H1 (cell line): ENCODE measurements at regions not wholly inside any gene's neighbourhood (a gene's known extent, or its start where the extent isn't known, plus 50 kb on each side); places are given as distances from the start of the nearest gene placed in this dataset.

ENCODE experiments used
- CTCF ChIA-PET: fragments of 300-600 bp; sonication (Branson Sonifier 250); formaldehyde crosslinking; loops from one replicate; lab custom pipeline; 2021; ENCODE audit not compliant: partially characterized antibody; lab: Charles Lee
- POLR2A ChIA-PET: fragments of 300-600 bp; sonication (Branson Sonifier 250); formaldehyde crosslinking; loops from one replicate; lab custom pipeline; 2021; ENCODE audit warnings: inconsistent platforms; ENCODE audit not compliant: partially characterized antibody; lab: Charles Lee
- DNase-seq, 2 experiments: peaks; one replicate each; pipeline versions ENCODE4 v3.0.0 to v3.0.0-alpha.2; 2010 to 2022; ENCODE audit warnings: low spot score in 2 of 2, low read depth in 1 of 2, mixed read lengths in 1 of 2
- FAIRE-seq: peaks from 2 replicates; lab custom pipeline; 2011; peaks lifted over from hg19 to GRCh38; lab: Jason Lieb, UNC
- H2AFZ ChIP-seq: 2 replicates; pipeline ENCODE4 v1.8.1; 2012; ENCODE audit warnings: low read length, inconsistent platforms
- H2AK5ac ChIP-seq: 2 replicates; pipeline ENCODE4 v1.6.1; 2013; ENCODE audit warnings: low read depth, low read length
- H2BK120ac ChIP-seq: replicated peaks from 2 replicates; pipeline ENCODE3; 2013; ENCODE audit warnings: low read depth, low read length, inconsistent platforms
- H2BK12ac ChIP-seq: 2 replicates; pipeline ENCODE4 v1.6.1; 2013; ENCODE audit warnings: low read depth, low read length
- H2BK15ac ChIP-seq: 2 replicates; pipeline ENCODE4 v1.6.1; 2013; ENCODE audit warnings: low read length
- H2BK20ac ChIP-seq: 2 replicates; pipeline ENCODE4 v1.6.1; 2013; ENCODE audit warnings: low read length
- H2BK5ac ChIP-seq: 2 replicates; pipeline ENCODE4 v1.6.1; 2013; ENCODE audit warnings: low read depth, low read length
- H3K14ac ChIP-seq: 2 replicates; pipeline ENCODE4 v1.6.1; 2013; ENCODE audit warnings: inconsistent platforms; ENCODE audit not compliant: insufficient read length
- H3K18ac ChIP-seq: 2 replicates; pipeline ENCODE4 v1.6.1; 2013; ENCODE audit warnings: low read length; ENCODE audit errors: extremely low read depth
- H3K23ac ChIP-seq: 2 replicates; pipeline ENCODE4 v1.6.1; 2013; ENCODE audit warnings: inconsistent platforms; ENCODE audit not compliant: insufficient read length
- H3K23me2 ChIP-seq: 2 replicates; pipeline ENCODE4 v1.6.1; 2013; ENCODE audit warnings: low read depth, low read length
- H3K27ac ChIP-seq: 2 replicates; pipeline ENCODE4 v1.6.1; 2011; ENCODE audit warnings: low read depth, low read length, inconsistent platforms
- H3K27me3 ChIP-seq, 4 experiments: replicated peaks in 1 of 4; 1 replicate in 1 of 4; 2 replicates in 3 of 4; pipeline versions ENCODE4 v1.6.1 to v1.8.1; 2011 to 2013; ENCODE audit warnings: low read length in 3 of 4, mild to moderate bottlenecking in 3 of 4, inconsistent platforms in 2 of 4, mixed read lengths in 2 of 4, moderate library complexity in 1 of 4; ENCODE audit not compliant: control insufficient read depth in 3 of 4, insufficient read depth in 3 of 4; ENCODE audit errors: extremely low read depth in 1 of 4
- H3K36me3 ChIP-seq, 4 experiments: 2 replicates each; pipeline versions ENCODE4 v1.6.1 to v1.8.1; 2011 to 2013; ENCODE audit warnings: mild to moderate bottlenecking in 4 of 4, low read length in 3 of 4, moderate library complexity in 2 of 4, control low read depth in 1 of 4, inconsistent platforms in 1 of 4; ENCODE audit not compliant: insufficient read depth in 4 of 4, control insufficient read depth in 2 of 4
- H3K4ac ChIP-seq: replicated peaks from 2 replicates; pipeline ENCODE3; 2013; ENCODE audit warnings: low read length, low read depth, mixed read lengths, inconsistent platforms; ENCODE audit not compliant: insufficient read length
- H3K4me1 ChIP-seq, 4 experiments: replicated peaks in 1 of 4; 1 replicate in 1 of 4; 2 replicates in 3 of 4; pipeline versions ENCODE4 v1.6.1 to v1.8.1; 2011 to 2013; ENCODE audit warnings: low read length in 3 of 4, inconsistent platforms in 2 of 4, mixed read lengths in 1 of 4; ENCODE audit not compliant: insufficient read depth in 4 of 4, control insufficient read depth in 3 of 4
- H3K4me2 ChIP-seq, 2 experiments: 2 replicates each; pipeline versions ENCODE4 v1.6.1 to v1.8.1; 2011 to 2013; ENCODE audit warnings: low read depth in 2 of 2, low read length in 2 of 2, control low read depth in 1 of 2, inconsistent platforms in 1 of 2, mild to moderate bottlenecking in 1 of 2; ENCODE audit not compliant: insufficient read depth in 1 of 2
- H3K4me3 ChIP-seq, 4 experiments: fragments of 200-600, 300-600 bp in 1 of 4; sonication (generic), shearing (Covaris generic), sonication (Bioruptor Twin) in 1 of 4; 2 replicates each; pipeline versions ENCODE4 v1.5.1 to v1.8.1; 2011 to 2016; ENCODE audit warnings: low read length in 4 of 4, low read depth in 3 of 4, control low read depth in 2 of 4, inconsistent platforms in 2 of 4, mild to moderate bottlenecking in 2 of 4, mixed read lengths in 1 of 4, moderate library complexity in 1 of 4; ENCODE audit not compliant: insufficient read depth in 2 of 4; ENCODE audit errors: extremely low read depth in 1 of 4
- H3K56ac ChIP-seq: replicated peaks from 2 replicates; pipeline ENCODE3; 2013; ENCODE audit warnings: low read depth, mild to moderate bottlenecking, mixed read lengths, low read length, inconsistent platforms; ENCODE audit not compliant: insufficient read length
- H3K79me1 ChIP-seq: 2 replicates; pipeline ENCODE4 v1.6.1; 2013; ENCODE audit warnings: low read depth, low read length, control low read depth
- H3K79me2 ChIP-seq, 2 experiments: 2 replicates each; pipeline versions ENCODE4 v1.6.1 to v1.8.1; 2012 to 2013; ENCODE audit warnings: low read length in 2 of 2, mild to moderate bottlenecking in 2 of 2, inconsistent platforms in 1 of 2; ENCODE audit not compliant: insufficient read depth in 2 of 2, control insufficient read depth in 1 of 2
- H3K9ac ChIP-seq, 4 experiments: replicated peaks in 1 of 4; 1 replicate in 1 of 4; 2 replicates in 3 of 4; pipeline versions ENCODE4 v1.6.1 to v1.8.1; 2011 to 2013; ENCODE audit warnings: low read depth in 3 of 4, low read length in 3 of 4, control low read depth in 2 of 4, mild to moderate bottlenecking in 2 of 4, moderate library complexity in 2 of 4, inconsistent platforms in 1 of 4; ENCODE audit errors: extremely low read depth in 1 of 4
- H3K9me3 ChIP-seq, 2 experiments: 2 replicates each; pipeline versions ENCODE4 v1.6.1 to v1.8.1; 2012 to 2013; ENCODE audit warnings: mild to moderate bottlenecking in 2 of 2, moderate library complexity in 2 of 2, control low read depth in 1 of 2, inconsistent platforms in 1 of 2, low read depth in 1 of 2, low read length in 1 of 2, mixed read lengths in 1 of 2; ENCODE audit not compliant: insufficient read depth in 2 of 2
- H4K20me1 ChIP-seq, 2 experiments: replicated peaks in 1 of 2; 2 replicates each; pipeline versions ENCODE3 to v1.8.1; 2011 to 2013; ENCODE audit warnings: inconsistent platforms in 2 of 2, low read length in 2 of 2, mild to moderate bottlenecking in 1 of 2; ENCODE audit not compliant: insufficient read depth in 2 of 2, control insufficient read depth in 1 of 2
- H4K5ac ChIP-seq: 2 replicates; pipeline ENCODE4 v1.6.1; 2013; ENCODE audit warnings: low read length, low read depth, mixed read lengths, inconsistent platforms; ENCODE audit not compliant: insufficient read length
- H4K8ac ChIP-seq: 2 replicates; pipeline ENCODE4 v1.8.0; 2013; ENCODE audit warnings: mild to moderate bottlenecking, moderate library complexity, low read length, inconsistent platforms; ENCODE audit not compliant: insufficient read depth; ENCODE audit errors: extremely low read depth
- H4K91ac ChIP-seq: replicated peaks from 2 replicates; pipeline ENCODE3; 2013; ENCODE audit warnings: low read length, mixed read lengths, inconsistent platforms; ENCODE audit not compliant: insufficient read length
- BACH1 ChIP-seq: IDR thresholded peaks from 2 replicates; pipeline ENCODE4 v1.6.1; 2012; ENCODE audit warnings: low read length, improper control_type of control experiment
- CBX5 ChIP-seq: fragments of 300-800, 300-1000 bp; sonication (generic); IDR thresholded peaks from 2 replicates; pipeline ENCODE4 v1.7.1; 2016; ENCODE audit warnings: antibody characterized with exemption, low read length, low read depth
- CEBPB ChIP-seq: IDR thresholded peaks from 2 replicates; pipeline ENCODE4 v1.6.1; 2012; ENCODE audit warnings: low read depth, low read length
- CTCF ChIP-seq, 3 experiments: IDR thresholded peaks; 1 replicate in 2 of 3; 2 replicates in 1 of 3; pipeline versions ENCODE4 v1.5.1 to v1.6.1; 2011; ENCODE audit warnings: low read length in 3 of 3, mild to moderate bottlenecking in 3 of 3, inconsistent platforms in 2 of 3, low read depth in 1 of 3, moderate library complexity in 1 of 3; ENCODE audit not compliant: insufficient read depth in 1 of 3; ENCODE audit errors: control extremely low read depth in 1 of 3
- FOSL1 ChIP-seq: IDR thresholded peaks from 2 replicates; pipeline ENCODE4 v1.6.1; 2011; ENCODE audit warnings: mild to moderate bottlenecking, low read depth, low read length, moderate library complexity; ENCODE audit not compliant: insufficient read depth
- MAX ChIP-seq: IDR thresholded peaks from 2 replicates; pipeline ENCODE4 v1.6.1; 2012; ENCODE audit warnings: inconsistent platforms
- NANOG ChIP-seq: IDR thresholded peaks from 2 replicates; pipeline ENCODE4 v1.6.1; 2011; ENCODE audit warnings: low read length, low read depth, mild to moderate bottlenecking, inconsistent platforms; ENCODE audit not compliant: insufficient read depth, poor library complexity, severe bottlenecking
- POU5F1 ChIP-seq: IDR thresholded peaks from 2 replicates; pipeline ENCODE4 v1.6.1; 2011; ENCODE audit warnings: low read depth, mild to moderate bottlenecking, low read length, moderate library complexity
- RBBP5 ChIP-seq: IDR thresholded peaks from 2 replicates; pipeline ENCODE4 v1.7.1; 2012; ENCODE audit warnings: low read depth, mild to moderate bottlenecking, inconsistent platforms, low read length, moderate library complexity, borderline replicate concordance
- SAP30 ChIP-seq: fragments of 300-600 bp; sonication (generic); IDR thresholded peaks from 2 replicates; pipeline ENCODE4 v1.7.1; 2012; ENCODE audit warnings: low read length, moderate library complexity, mild to moderate bottlenecking, inconsistent platforms; ENCODE audit not compliant: insufficient read depth, insufficient replicate concordance
- SP2 ChIP-seq: IDR thresholded peaks from 2 replicates; pipeline ENCODE4 v1.6.1; 2012; ENCODE audit warnings: mild to moderate bottlenecking, low read length, inconsistent platforms
- TAF7 ChIP-seq: optimal IDR thresholded peaks from 2 replicates; pipeline ENCODE3; 2011; ENCODE audit warnings: low read depth, mild to moderate bottlenecking, inconsistent platforms, low read length, moderate library complexity, borderline replicate concordance
- WGBS, 2 experiments: shearing (Covaris generic) in 1 of 2; methylation state at CpG; one replicate each; pipeline versions ENCODE4 v1.1.6 to v1.1.7; 2013 to 2015; ENCODE audit warnings: low lambda C conversion rate in 2 of 2, mixed read lengths in 2 of 2, inconsistent platforms in 1 of 2, low coverage in 1 of 2, missing lambda C conversion rate in 1 of 2; ENCODE audit not compliant: insufficient replicate concordance in 2 of 2, insufficient coverage in 1 of 2, insufficient read length in 1 of 2; ENCODE audit errors: extremely low coverage in 1 of 2, missing lambda C conversion rate in 1 of 2; 5-methylcytosine and 5-hydroxymethylcytosine counted together

GRCh38 chr3:16122661-16123060 lies 51.8 kb upstream of the GALNT15 start:
- no peak overlapping the region for H2AK5ac ChIP-seq
- H3K36me3 ChIP-seq: no peaks in the 10 kb centered on the region
- ChIA-PET CTCF (interaction anchor here (0.7 to 0.9 kb wide), 2 partner anchors 18 to 74 kb away, joined by 3 to 4 read pairs; no protein-coding TSS in a partner anchor), POLR2A (no interaction called here)
- no peaks in the 10 kb centered on the region for H3K79me1 ChIP-seq
- H3K4me2 ChIP-seq: no peak overlapping the region
- H3K14ac ChIP-seq: no peak overlapping the region
- no peak for TF ChIP-seq TAF7
- TF ChIP-seq SAP30: no peak
- TF ChIP-seq MAX: no peak
- no peak for TF ChIP-seq CTCF (IDR thresholded peaks at IDR 0.05; ENCODE audit: control extremely low read depth in 1 of 3, insufficient read depth in 1 of 3, low read depth in 1 of 3, low read length in 3 of 3)
- no peak for TF ChIP-seq RBBP5
- no peak for TF ChIP-seq CBX5
- TF ChIP-seq POU5F1: no peak
- no peak for TF ChIP-seq CEBPB
- TF ChIP-seq NANOG: no peak
- no peak for TF ChIP-seq SP2
- TF ChIP-seq FOSL1: no peak
- TF ChIP-seq BACH1: no peak
- no peaks in the 10 kb centered on the region for H3K23me2 ChIP-seq
- H3K27ac ChIP-seq: no peak overlapping the region
- H2AFZ ChIP-seq: no peak overlapping the region
- no peak overlapping the region for H2BK5ac ChIP-seq
- no peak for DNase-seq
- H3K18ac ChIP-seq: no peak overlapping the region
- no peak for FAIRE-seq
- no peak overlapping the region for H3K4ac ChIP-seq
- no peak overlapping the region for H2BK15ac ChIP-seq
- H3K9ac ChIP-seq: no peak overlapping the region
- H4K8ac ChIP-seq: no peak overlapping the region
- H4K91ac ChIP-seq: no peak overlapping the region
- no peak overlapping the region for H2BK20ac ChIP-seq
- H3K4me1 ChIP-seq: no peaks in the 10 kb centered on the region; a peak in 1 of 7 replicates
- H2BK12ac ChIP-seq: no peak overlapping the region
- 88% methylated on average over 2 of the region's 2 CpGs; no CpG with 5 or more reads in 1 of the 2 experiments for WGBS, 2 experiments
- no peak overlapping the region for H4K5ac ChIP-seq
- no peaks in the 10 kb centered on the region for H4K20me1 ChIP-seq
- H3K4me3 ChIP-seq: no peak overlapping the region
- no peaks in the 10 kb centered on the region for H3K79me2 ChIP-seq
- H3K23ac ChIP-seq: no peak overlapping the region
- no peak overlapping the region for H3K56ac ChIP-seq
- H3K9me3 ChIP-seq: 0 out of 4 replicates have a peak, but pooled peaks cover 0 to 2% of the 10 kb centered on the region in 2 experiments
- H3K27me3 ChIP-seq: no peaks in the 10 kb centered on the region
- no peak overlapping the region for H2BK120ac ChIP-seq
